Astrocyte (in vitro differentiated cells and primary cell): ENCODE measurements at regions not wholly inside any gene's neighbourhood (a gene's known extent, or its start where the extent isn't known, plus 50 kb on each side); places are given as distances from the start of the nearest gene placed in this dataset.

Source experiments
- CTCF ChIP-seq: IDR thresholded peaks from 2 replicates; pipeline ENCODE4 v1.5.1; 2011; ENCODE audit warnings: low read depth, mild to moderate bottlenecking, inconsistent platforms, low read length, moderate library complexity; ENCODE audit not compliant: insufficient read depth
- EZH2 ChIP-seq: IDR thresholded peaks from 2 replicates; pipeline ENCODE4 v1.6.1; 2012; ENCODE audit warnings: mild to moderate bottlenecking, low read length, inconsistent platforms; ENCODE audit not compliant: insufficient read depth

GRCh38 chr14:40629144-40629543 lies 977.5 kb upstream of the LRFN5 start:
- no peak for TF ChIP-seq CTCF
- TF ChIP-seq EZH2, result no peak
